NT2/D1 (cell line): ENCODE measurements at regions not wholly inside any gene's neighbourhood (a gene's known extent, or its start where the extent isn't known, plus 50 kb on each side); places are given as distances from the start of the nearest gene placed in this dataset.
"Not testable (repeated sequence)": the region's sequence is repeated elsewhere in the genome, so short reads cannot be mapped to it uniquely, and the experiment has no call there.

Experiments used
- DNase-seq: peaks from one replicate; pipeline ENCODE4 v3.0.0-alpha.2; 2011; ENCODE audit warnings: low read depth, low spot score
- H3K27me3 ChIP-seq: 2 replicates; pipeline ENCODE4 v1.6.0; 2011; ENCODE audit warnings: mild to moderate bottlenecking; ENCODE audit not compliant: insufficient read length, insufficient read depth
- H3K36me3 ChIP-seq: 2 replicates; pipeline ENCODE4 v1.6.1; 2011; ENCODE audit warnings: mild to moderate bottlenecking, low read length, mixed read lengths; ENCODE audit not compliant: insufficient read depth, insufficient read length
- H3K4me1 ChIP-seq: 2 replicates; pipeline ENCODE4 v1.5.1; 2011; ENCODE audit not compliant: insufficient read depth, insufficient read length
- H3K4me3 ChIP-seq: 2 replicates; pipeline ENCODE4 v1.5.1; 2011; ENCODE audit warnings: low read depth; ENCODE audit not compliant: insufficient read length
- H3K9ac ChIP-seq: 2 replicates; pipeline ENCODE4 v1.6.0; 2011; ENCODE audit warnings: low read depth; ENCODE audit not compliant: insufficient read length
- H3K9me3 ChIP-seq: 2 replicates; pipeline ENCODE4 v1.5.1; 2011; ENCODE audit warnings: mild to moderate bottlenecking, low read length; ENCODE audit not compliant: insufficient read depth
- SUZ12 ChIP-seq: IDR thresholded peaks from 2 replicates; pipeline ENCODE4 v1.6.1; 2011; ENCODE audit not compliant: insufficient read length, insufficient read depth; ENCODE audit errors: extremely low read depth
- YY1 ChIP-seq: IDR thresholded peaks from 2 replicates; pipeline ENCODE4 v1.6.1; 2011; ENCODE audit not compliant: insufficient read length, insufficient read depth
- ZNF274 ChIP-seq: IDR thresholded peaks from 2 replicates; pipeline ENCODE4 v1.6.1; 2011; ENCODE audit warnings: mild to moderate bottlenecking, low read depth, low read length

GRCh38 chr6:23828861-23829260, 297.2 kb upstream of the NRSN1 start:
- Histone ChIP-seq H3K4me3 (no peak overlapping the region), H3K27me3 (no peaks in the 10 kb centered on the region), H3K36me3 (no peaks in the 10 kb centered on the region), H3K9me3 (no peaks in the 10 kb centered on the region), H3K9ac (no peak overlapping the region), H3K4me1 (no peaks in the 10 kb centered on the region)
- DNase-seq, result no peak
- TF ChIP-seq SUZ12, result no peak
- TF ChIP-seq YY1, result no peak
- no peak for TF ChIP-seq ZNF274

- H3K4me1 ChIP-seq, result no peaks in the 10 kb centered on the region
- DNase-seq, result no peak
- TF ChIP-seq SUZ12 (no peak), ZNF274 (no peak), YY1 (no peak)
Measured at GRCh38 chr6:23841116-23841515, 284.9 kb upstream of the NRSN1 start.

GRCh38 chr6:23842760-23843159, 283.3 kb upstream of the NRSN1 start:
- DNase-seq, result no peak
- Histone ChIP-seq H3K9ac (no peak overlapping the region), H3K9me3 (no peaks in the 10 kb centered on the region), H3K27me3 (no peaks in the 10 kb centered on the region), H3K36me3 (no peaks in the 10 kb centered on the region), H3K4me1 (no peaks in the 10 kb centered on the region), H3K4me3 (no peak overlapping the region)
- TF ChIP-seq SUZ12 (no peak), YY1 (no peak), ZNF274 (no peak)

More at GRCh38 chr6:23841116-23841515, 284.9 kb upstream of the NRSN1 start:
- H3K4me3 ChIP-seq, result no peak overlapping the region
- H3K9me3 ChIP-seq, result no peaks in the 10 kb centered on the region
- H3K36me3 ChIP-seq, result no peaks in the 10 kb centered on the region
- H3K9ac ChIP-seq, result no peak overlapping the region
- H3K27me3 ChIP-seq, result no peaks in the 10 kb centered on the region

GRCh38 chr6:23851522-23851921, 274.5 kb upstream of the NRSN1 start:
- H3K4me1 ChIP-seq, result no peaks in the 10 kb centered on the region
- H3K9ac ChIP-seq, result no peak overlapping the region
- no peak overlapping the region for H3K4me3 ChIP-seq
- H3K36me3 ChIP-seq, result no peaks in the 10 kb centered on the region
- DNase-seq, result no peak
- H3K27me3 ChIP-seq, result no peaks in the 10 kb centered on the region
- no peaks in the 10 kb centered on the region for H3K9me3 ChIP-seq
- TF ChIP-seq ZNF274, result no peak
- no peak for TF ChIP-seq SUZ12
- TF ChIP-seq YY1, result no peak

- not testable (repeated sequence) for H3K27me3 ChIP-seq, H3K4me1 ChIP-seq, DNase-seq, H3K9me3 ChIP-seq, H3K4me3 ChIP-seq, H3K36me3 ChIP-seq, H3K9ac ChIP-seq
Measured at GRCh38 chr6:23853566-23854133, 272.4 kb upstream of the NRSN1 start.

GRCh38 chr6:23854154-23854553, 271.9 kb upstream of the NRSN1 start:
- H3K4me3 ChIP-seq, H3K9ac ChIP-seq, H3K36me3 ChIP-seq, DNase-seq, H3K27me3 ChIP-seq, H3K9me3 ChIP-seq, H3K4me1 ChIP-seq: not testable (repeated sequence)

- Histone ChIP-seq H3K36me3 (no peaks in the 10 kb centered on the region), H3K27me3 (no peaks in the 10 kb centered on the region), H3K4me3 (no peak overlapping the region), H3K9ac (no peak overlapping the region), H3K9me3 (no peaks in the 10 kb centered on the region), H3K4me1 (no peaks in the 10 kb centered on the region)
- TF ChIP-seq ZNF274, result no peak
- TF ChIP-seq SUZ12, result no peak
- TF ChIP-seq YY1, result no peak
- DNase-seq, result no peak
Measured at GRCh38 chr6:23855497-23856116, 270.4 kb upstream of the NRSN1 start.

GRCh38 chr6:23870496-23870895, 255.5 kb upstream of the NRSN1 start:
- Histone ChIP-seq H3K4me1 (no peaks in the 10 kb centered on the region), H3K27me3 (no peaks in the 10 kb centered on the region), H3K9me3 (no peaks in the 10 kb centered on the region), H3K4me3 (no peak overlapping the region), H3K36me3 (no peaks in the 10 kb centered on the region), H3K9ac (no peak overlapping the region)
- no peak for TF ChIP-seq YY1
- no peak for TF ChIP-seq SUZ12
- no peak for DNase-seq
